NCI-H510A treated with DMSO at 0.1 percent for 48 hours (cell line): ENCODE measurements at regions not wholly inside any gene's neighbourhood (a gene's known extent, or its start where the extent isn't known, plus 50 kb on each side); places are given as distances from the start of the nearest gene placed in this dataset.

Experiments used
- DNase-seq: peaks from one replicate; lab custom pipeline; 2025; lab: John Stamatoyannopoulos, UW

DNA sequence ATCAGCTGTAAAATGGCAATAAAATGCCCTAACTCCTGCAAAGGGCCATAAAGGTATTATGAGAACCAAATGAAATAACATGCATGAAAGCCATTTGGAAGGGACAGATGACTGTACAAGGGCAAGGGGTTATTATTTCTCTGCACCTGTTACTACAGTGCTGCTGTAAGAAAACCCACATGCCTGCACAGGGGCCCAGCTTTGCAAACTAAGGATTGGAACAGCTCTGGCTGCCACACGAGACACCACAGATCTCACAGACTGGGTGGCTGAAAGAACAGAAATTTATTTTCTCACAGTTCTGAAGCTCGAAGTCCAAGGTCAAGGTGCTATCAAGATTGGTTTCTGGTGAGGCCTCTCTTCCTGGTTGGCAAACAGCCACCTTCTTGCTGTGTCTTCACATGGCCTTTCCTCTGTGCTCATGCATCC lies 409.0 kb upstream of the NRP1 start:
- no peak for DNase-seq

DNA sequence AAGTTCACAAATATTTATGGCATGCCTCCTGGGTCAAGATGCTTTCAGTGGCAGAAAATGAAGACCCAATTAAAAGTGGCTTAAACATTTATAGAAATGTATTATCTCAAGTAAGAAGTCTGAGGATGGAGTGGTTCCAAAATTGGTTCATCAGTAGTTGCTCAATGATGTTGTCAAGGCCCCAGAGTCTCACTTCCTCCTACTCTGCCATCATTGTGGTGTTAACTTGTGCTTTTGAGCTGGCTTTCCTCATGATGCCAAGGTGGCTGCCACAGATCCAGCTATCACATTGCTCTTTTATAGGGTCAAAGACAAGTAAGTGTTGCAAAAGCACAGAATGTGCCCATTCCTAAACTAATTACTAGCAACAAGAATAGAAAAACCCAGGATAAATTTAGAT lies 404.6 kb upstream of the NRP1 start:
- DNase-seq, result no peak

DNA sequence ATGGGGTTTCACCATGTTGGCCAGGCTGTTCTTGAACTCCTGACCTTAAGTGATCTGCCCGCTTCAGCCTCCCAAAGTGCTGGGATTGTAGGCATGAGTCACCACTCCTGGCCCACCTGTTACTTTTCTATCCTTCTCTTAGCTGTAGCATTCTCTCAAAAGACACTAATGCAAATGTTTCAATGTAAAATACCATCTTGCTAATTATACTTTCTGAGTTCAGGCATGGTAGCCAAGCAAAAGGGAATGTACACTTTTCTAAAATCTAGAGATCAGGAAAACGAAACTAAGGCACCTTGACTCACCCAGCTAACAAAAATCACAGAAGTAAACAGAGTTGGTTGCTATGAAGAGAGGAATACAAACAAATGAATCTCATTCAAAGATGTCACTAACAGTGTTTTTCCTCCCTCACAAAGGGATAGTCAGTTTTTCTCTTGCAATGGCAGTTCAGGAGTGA lies 401.0 kb upstream of the NRP1 start:
- no peak for DNase-seq

DNA sequence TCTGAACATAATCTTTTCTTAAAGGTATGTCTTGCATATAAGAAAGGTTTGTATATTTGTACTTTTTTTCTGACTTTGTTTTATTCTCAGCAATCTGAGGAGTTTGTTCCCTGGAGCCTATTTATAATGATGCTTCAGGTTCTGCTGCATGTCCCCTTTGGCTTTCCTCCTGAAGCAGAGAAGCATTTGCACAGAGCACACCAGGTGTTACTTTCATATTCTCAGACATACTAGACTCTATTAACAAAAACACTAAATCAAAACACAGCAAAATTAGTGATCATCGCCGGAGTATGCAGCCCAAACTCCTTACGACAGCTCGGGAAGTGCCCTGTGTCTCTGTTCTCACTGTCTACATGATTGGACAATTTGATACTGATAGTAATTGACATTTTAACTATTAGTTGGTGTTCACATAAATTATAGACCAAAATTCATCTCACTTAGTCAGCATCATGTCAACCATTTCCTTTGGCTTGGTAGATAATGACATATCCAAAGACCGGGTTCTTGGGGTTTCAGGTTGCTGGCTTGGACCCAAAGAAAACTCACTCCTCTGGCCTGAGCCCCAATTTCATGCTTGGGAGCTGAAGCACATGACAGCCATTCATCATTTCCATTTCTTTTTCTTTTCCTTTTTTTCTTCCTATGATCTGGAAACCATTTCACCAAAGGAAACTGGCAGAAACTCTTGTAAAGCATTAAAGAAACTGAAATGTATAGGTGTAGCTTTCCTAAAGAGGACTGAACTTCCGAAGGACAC lies 400.1 kb upstream of the NRP1 start:
- DNase-seq, result no peak

DNA sequence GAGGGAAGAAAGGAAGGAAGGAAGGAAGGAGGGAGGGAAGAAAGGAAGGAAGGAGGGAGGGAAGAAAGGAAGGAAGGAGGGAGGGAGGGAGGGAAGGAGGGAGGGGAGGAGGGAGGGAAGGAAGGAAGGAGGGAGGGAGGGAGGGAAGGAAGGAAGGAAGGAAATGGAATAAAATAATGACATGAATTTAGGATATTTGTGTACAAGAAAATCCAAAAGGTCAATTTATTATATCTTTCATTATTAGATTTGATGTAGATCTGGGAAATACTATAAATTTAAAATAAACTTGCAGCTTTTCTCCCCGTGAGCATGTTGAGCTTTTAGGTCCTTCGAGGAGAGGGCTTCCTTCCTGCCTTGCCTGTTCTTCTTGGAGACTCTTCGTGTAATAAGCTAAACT lies 398.6 kb upstream of the NRP1 start:
- DNase-seq, result no peak

DNA sequence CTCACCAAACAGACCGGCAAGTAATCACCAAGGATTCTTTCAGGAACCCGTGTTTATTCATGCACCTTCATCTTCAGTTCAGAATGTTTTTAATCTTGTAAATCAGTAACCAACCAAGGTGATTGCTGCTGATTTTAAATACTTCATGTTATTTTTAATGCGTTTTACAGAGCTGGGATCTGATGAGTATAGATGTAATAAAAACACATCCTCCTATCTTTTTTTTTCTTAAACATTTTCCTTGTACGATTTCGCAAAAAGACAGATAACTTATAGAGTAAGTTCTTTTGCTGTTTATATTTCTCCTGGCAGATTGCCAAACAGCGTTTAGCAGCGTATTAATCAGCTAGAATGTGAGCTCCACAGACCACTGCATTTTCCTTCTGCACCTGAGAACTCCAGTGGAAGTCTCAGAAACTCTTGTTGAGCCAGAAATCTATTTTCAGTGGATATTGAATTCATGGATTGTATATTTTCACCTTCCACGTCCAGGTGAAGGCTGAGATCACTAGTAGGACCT lies 397.8 kb upstream of the NRP1 start:
- DNase-seq, result no peak

DNA sequence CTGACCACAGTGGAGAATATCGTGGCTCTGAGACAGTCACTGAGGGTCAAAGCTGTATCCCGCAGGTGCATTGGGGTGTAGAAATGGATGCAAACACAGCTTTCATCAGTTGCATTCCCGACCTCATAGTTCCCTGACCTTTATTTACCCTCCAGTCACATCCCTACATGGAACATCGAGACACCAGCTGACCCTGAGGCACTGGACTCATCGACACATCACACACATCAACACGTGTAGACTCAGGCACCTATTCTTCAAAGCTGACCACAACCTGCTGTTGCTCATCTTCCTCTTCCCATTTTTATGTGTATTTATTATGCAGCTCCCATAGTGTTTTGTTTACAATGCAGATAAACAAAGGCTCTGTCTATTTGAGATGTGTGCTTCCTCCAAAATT lies 396.9 kb upstream of the NRP1 start:
- DNase-seq, result no peak

DNA sequence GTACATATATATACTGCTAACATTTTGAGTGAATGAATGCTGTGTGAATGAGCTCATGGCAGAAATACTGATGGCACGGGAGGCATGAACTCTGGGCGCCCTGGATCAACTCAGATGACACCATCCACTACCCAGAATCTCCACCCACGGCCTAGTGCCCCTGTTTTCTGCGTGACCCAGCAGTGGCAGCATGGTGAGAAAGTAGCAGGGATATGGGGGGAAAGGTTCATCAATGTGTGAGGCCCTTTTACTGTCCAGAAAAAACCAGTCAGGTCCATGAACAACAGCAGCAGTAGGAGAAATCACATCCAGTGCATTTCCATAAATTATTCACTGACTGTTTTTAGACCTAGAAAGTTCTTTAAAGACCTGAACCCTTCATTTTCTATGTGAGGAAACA lies 391.0 kb upstream of the NRP1 start:
- no peak for DNase-seq

DNA sequence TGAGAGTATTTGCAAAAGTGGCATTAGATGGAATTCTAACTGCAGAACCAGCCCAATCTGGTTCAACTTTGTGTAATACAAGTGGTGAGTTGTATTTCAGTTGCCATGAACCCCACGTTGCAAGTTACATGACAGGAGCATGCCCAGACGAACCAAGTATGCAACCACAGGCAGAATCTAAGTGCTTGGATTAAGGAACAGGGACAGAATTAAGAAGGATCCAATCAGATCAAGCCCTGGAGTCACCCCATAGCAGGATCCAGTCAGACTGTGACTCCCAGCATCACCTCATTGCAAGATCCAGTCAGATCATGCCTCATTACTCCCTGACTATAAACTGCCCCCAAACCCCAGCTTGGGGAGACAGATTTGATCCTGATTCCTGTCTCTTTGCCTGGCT lies 388.7 kb upstream of the NRP1 start:
- no peak for DNase-seq

DNA sequence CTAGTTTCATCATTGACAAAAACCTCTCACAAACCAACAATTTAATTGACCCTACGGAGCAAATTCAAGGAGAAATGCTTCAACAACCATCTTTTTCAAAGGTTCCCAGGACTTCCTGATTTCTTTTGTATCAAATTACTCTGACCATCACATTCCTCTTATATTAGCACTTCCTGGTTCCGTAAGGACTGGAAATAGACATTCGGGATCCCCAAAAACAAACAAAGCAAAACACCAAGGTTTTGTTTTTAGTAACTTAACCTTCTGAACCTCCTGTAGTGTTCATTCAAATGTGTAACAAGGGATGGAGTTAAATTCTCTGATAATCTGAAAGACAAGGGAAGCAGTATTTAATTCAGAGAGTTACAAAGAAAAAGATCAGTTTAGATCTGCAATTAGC lies 387.6 kb upstream of the NRP1 start:
- no peak for DNase-seq

DNA sequence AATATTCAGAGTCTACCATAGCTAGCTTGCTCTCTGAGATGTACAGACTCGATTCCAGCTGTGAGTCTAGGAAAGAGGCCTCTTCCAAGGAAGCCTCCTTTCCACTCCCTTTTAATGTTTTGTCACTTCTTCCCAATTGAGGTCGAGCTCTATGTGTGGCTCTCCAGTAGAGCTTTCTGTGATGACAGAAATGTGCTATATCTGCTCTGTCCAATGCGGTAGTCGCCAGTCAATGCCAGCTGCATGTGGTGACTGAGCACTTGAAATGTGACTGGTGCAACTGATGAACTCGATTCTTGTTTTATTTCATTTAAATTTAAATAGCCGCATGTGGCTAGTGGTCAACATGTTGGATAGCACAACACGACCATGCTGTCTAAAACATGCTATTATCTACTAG lies 387.0 kb upstream of the NRP1 start:
- DNase-seq, result no peak

DNA sequence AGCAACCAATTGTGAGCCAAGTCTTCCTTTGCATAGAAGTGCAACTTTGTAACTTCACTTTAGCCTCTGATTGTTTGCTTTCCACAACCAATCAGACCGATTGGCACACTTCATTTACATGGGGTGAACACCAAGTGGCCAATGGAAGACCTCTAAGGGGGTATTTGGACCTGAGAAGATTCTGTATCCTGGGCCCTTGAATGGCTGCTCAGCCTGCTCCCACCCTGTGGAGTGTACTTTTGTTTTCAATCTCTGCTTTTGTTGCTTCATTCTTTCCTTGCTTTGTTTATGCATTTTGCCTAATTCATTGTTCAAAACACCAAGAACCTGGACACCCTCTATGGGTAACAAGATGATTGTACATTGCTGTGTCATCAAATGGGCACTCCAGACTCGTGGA lies 385.7 kb upstream of the NRP1 start:
- no peak for DNase-seq

DNA sequence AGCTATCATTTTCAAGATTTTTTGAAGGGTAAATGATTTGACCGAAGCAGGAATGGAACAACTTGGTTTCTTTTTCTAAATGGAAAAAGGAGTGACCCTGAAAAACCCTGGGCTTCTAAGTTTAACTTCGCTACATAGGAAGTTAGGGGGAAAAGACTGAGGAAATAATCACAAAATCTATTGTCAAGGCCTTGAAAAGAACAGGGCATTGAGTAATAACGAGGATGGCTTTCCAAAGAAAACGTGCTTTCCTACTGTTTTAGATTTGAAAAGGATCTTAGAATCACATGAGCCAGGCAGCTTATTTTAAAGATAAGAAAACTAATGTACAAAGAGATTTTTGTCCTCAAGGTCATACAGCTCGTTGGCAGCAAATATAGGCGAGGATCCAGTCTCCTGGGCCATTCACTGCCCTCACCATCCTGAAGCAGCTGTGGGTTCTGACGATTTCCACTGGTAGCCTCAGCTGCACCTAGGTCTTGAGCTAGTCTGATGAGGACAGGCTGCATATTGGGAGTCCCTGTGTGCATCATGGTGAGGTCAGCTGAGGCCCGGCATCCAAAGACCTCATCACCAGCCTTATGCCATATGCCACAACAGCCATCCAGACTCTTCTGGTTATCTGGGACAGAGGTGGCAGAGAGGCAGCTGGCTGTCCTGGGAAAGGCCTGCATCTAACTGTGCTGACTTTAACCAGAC lies 384.7 kb upstream of the NRP1 start:
- DNase-seq, result no peak

DNA sequence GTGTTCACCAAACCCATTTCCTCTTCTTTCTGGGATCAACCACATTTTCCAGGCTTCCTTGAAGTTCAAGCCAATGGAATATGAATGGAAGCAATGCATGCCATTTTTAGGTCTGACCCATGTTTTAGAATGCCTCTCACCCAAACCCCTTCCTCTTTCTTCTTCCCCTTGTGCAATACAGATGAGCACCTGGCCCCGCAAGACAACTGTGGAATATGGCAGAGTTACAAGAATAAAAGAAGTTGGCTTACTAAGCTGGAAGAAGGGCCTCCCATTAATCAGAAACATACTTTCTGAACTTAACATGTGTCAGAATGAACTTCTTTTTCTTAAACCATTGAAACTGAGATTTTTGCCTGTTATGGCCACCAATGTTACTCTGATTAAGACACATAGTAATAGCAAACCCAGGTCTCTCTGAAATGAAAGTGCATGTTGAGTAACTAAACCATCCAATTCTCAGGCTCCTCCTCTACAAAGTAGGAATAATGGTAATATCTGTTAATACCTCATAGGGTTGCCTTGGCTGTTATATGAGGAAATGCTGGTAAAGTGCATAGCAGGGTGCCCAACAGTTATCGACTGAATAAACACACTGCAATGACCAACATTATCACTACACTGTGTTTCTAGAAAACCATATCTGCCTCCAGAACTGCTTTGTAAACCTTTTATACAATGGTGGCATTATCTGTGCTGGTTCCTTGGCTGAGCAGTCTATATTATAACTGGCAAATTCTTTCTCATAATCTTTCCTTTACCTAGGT lies 382.2 kb upstream of the NRP1 start:
- DNase-seq, result no peak

DNA sequence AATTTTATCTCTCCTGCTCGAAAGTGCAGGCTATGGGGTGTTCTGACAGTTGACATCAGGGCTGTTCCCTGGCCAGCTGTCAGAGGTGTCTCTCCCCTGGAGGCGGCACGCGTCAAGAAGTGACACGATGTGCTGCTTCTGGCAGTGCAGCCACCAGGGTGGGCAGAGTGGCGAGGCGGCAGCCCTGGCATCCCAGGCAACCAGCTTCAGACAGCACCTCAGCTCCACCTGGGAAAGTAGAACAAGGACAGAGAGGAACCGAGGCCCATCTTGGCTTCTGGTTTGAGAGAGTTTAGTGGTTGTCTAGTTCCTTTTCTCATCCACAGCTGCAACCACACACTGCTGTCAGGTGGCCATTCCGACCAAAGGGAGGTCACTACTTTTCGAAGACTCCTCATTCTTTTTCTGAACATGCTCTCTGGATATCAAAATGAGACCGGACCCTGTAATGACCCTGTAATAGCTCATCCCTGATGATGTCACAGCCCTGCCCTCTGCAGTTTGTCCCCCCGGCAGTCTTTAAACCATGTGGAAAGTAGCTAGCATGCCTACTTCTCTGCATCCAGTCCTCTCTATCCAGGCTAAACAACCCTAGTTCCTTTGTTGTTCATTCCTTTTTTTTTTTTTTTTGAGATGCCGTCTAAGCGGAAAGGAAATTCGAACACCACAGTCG lies 381.0 kb upstream of the NRP1 start:
- no peak for DNase-seq

DNA sequence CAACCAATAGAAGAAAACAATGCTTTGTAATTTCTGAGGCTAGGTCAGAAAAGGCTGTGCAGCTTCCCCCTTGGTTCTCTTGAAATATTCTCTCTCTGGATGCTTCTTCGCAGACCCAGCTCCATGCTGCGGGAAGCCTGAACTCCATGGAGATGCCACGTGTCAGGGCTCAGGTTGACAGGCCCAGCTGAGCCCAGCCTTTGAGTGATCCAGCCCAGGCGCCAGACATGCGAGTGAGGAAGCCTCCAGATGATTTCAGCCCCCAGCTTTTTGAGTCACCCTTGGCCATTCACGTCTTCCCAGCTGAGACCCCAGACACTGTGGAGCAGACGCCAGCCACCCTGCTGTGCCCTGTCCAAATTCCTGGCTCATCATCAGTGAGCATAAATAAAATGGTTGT lies 378.4 kb upstream of the NRP1 start:
- DNase-seq, result no peak

DNA sequence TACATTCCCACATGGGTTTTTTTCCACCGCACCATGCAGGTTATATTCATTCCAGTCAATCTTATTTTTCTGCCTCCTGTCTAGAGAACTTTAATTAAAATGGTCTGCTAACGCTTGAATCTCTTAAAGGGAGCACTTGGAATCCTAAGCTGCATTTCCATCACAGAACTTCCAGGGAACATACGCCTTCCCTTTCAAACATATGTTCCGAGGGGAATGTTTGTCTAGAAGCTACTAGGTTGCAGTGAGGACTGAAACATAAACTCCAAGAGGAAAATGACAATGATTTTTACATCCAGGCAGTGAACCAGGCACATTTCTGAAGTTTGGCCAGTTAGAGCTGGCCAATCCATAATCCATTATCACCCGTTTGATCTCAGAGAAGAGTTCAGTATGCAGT lies 375.5 kb upstream of the NRP1 start:
- DNase-seq, result no peak

DNA sequence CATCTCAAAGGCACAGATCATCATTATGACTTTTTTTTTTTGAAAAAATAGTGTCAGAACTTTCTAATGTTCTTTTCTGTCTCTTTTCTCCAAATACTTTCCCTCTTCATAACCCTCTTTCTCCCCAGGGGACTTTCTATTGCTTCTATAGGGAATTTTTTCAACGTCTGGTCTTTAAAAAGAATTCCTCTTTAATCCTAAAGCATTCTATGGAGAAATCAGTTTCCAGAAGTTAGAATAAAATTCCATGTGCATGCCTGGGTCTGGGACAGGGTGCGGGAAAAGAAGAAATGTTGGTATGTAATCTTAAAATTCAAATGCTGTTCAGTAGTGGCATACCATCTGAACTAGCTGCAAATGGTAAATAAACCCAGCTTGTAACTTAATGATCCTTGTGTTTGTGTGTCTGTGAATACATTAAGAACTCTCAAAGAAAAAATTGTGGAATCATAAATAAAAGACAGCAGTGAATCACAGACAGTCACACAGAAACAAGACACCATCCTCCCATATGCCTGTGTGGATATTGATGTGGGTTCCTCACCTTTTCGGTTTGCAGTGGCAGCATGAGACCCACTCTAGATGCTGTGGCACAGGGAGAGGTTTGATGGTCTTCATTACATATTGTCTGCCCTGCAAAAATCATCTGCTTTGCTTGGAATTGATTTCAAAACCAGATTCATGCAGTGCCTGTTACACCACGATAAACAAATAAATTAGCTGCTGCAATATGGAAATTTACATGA lies 374.7 kb upstream of the NRP1 start:
- DNase-seq, result no peak

DNA sequence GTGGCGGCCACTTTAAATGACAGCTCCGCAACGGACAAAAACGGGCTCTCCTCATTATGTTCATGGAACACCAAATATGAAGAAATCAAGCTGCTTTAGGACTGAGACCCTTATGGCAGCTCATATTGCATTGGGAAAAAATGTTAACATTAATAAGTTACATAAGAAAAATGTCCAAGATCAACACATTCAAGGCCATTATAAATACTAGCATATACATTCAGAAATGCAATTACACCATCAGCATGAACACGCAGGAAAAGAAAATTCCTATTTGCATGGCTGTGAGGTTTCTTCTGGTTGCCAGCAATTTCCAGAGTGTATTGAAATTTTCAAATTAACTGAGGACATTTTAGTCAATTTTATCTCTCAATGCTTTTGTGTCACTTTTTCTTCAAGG lies 374.1 kb upstream of the NRP1 start:
- DNase-seq, result no peak

DNA sequence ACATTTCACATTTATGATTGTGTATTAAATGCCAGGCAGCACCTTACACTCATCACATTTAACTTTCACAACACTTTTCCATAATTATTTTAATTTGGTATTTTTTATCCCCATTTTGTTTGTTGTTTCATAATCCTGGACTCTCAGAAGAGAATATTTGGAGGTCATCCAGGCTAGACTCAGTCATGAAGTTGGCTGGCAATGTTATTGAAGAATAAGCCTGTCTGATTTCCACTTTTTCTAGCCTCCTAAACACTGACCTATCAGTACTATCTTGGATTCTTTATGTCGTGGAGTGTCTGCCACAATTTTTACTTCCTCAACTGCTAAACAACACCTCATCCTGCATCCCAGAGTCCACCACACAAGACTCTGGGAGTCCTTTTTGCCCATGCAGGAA lies 372.3 kb upstream of the NRP1 start:
- DNase-seq, result no peak

DNA sequence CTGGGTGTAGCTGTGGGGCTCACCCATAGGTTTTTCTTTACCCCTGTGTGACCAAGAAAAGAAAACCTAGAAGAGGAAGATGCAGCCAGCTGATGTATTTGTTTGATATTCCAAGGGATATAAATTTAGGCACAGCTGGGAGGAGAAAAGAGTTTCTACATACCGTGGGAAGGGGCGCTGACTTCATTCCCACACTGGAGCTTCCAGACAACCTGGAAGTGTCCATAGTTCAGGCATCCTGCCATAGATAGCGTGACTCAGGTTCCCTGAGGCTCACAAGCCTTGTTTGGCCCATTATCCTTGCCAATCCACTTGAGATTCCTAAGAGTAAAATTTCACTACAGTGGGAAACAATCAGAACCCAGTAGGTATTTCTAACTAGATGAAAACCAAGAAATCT lies 371.7 kb upstream of the NRP1 start:
- no peak for DNase-seq
